Right atrium auricular region (tissue), 2 donors: ENCODE measurements at regions not wholly inside any gene's neighbourhood (a gene's known extent, or its start where the extent isn't known, plus 50 kb on each side); places are given as distances from the start of the nearest gene placed in this dataset.

Experiments
- DNase-seq: peaks from one replicate; pipeline ENCODE4 v3.0.0-alpha.2; 2019; ENCODE audit warnings: low spot score
- H3K27ac ChIP-seq, 2 donors: fragments of 200-600 bp; sonication (generic); 1 replicate in 1 of 2; 2 replicates in 1 of 2; pipeline ENCODE4 v1.5.1; 2016 to 2019
- H3K27me3 ChIP-seq, 2 donors: fragments of 200-600 bp; sonication (generic); one replicate each; pipeline versions ENCODE4 v1.5.1 to v1.6.0; 2017 to 2019
- H3K36me3 ChIP-seq: fragments of 200-600 bp; sonication (generic); one replicate; pipeline ENCODE4 v1.5.1; 2016
- H3K4me1 ChIP-seq, 2 donors: fragments of 200-600 bp; sonication (generic); one replicate each; pipeline versions ENCODE4 v1.5.1 to v1.6.0; 2017 to 2019
- H3K4me3 ChIP-seq, 2 donors: fragments of 200-600 bp; sonication (generic); 1 replicate in 1 of 2; 2 replicates in 1 of 2; pipeline ENCODE4 v1.5.1; 2017 to 2019; ENCODE audit warnings: mild to moderate bottlenecking in 1 of 2, moderate library complexity in 1 of 2
- H3K9me3 ChIP-seq, 2 donors: fragments of 200-600 bp; sonication (generic); one replicate each; pipeline ENCODE4 v1.5.1; 2019
- CTCF ChIP-seq, 2 donors: fragments of 200-600 bp; sonication (generic); IDR thresholded peaks; one replicate each; pipeline ENCODE4 v1.5.1; 2019; ENCODE audit warnings: antibody characterized with exemption in 2 of 2

GRCh38 chr10:131636841-131637724, 263.7 kb upstream of the PPP2R2D start:
- no peaks in the 10 kb centered on the region for H3K4me1 ChIP-seq
- no peaks in the 10 kb centered on the region for H3K36me3 ChIP-seq
- no peak overlapping the region for H3K4me3 ChIP-seq
- DNase-seq, result no peak
- no peak for TF ChIP-seq CTCF (IDR thresholded peaks at IDR 0.05)
- peaks cover 0 to 17% of the 10 kb centered on the region in 2 donors for H3K9me3 ChIP-seq
- H3K27ac ChIP-seq, result no peak overlapping the region
- H3K27me3 ChIP-seq, result no peaks in the 10 kb centered on the region

GRCh38 chr10:131638049-131638879, 262.5 kb upstream of the PPP2R2D start:
- DNase-seq, result no peak
- no peaks in the 10 kb centered on the region for H3K36me3 ChIP-seq
- H3K4me1 ChIP-seq, result no peaks in the 10 kb centered on the region
- TF ChIP-seq CTCF (IDR thresholded peaks at IDR 0.05), result no peak
- no peak overlapping the region for H3K4me3 ChIP-seq
- no peaks in the 10 kb centered on the region for H3K27me3 ChIP-seq
- no peak overlapping the region for H3K27ac ChIP-seq
- peaks cover 0 to 17% of the 10 kb centered on the region in 2 donors for H3K9me3 ChIP-seq

- DNase-seq, result no peak
- H3K27ac ChIP-seq, result no peak overlapping the region
- H3K36me3 ChIP-seq, result no peaks in the 10 kb centered on the region
- no peaks in the 10 kb centered on the region for H3K27me3 ChIP-seq
- H3K4me1 ChIP-seq, result no peaks in the 10 kb centered on the region
- no peak for TF ChIP-seq CTCF (IDR thresholded peaks at IDR 0.05)
- no peak overlapping the region for H3K4me3 ChIP-seq
- H3K9me3 ChIP-seq, result peaks cover 0 to 17% of the 10 kb centered on the region in 2 donors
Observed at GRCh38 chr10:131638880-131639278, 261.9 kb upstream of the PPP2R2D start.

GRCh38 chr10:131640045-131640644, 260.7 kb upstream of the PPP2R2D start:
- Histone ChIP-seq H3K27me3 (no peaks in the 10 kb centered on the region), H3K4me1 (no peaks in the 10 kb centered on the region), H3K9me3 (peaks cover 0 to 17% of the 10 kb centered on the region in 2 donors), H3K4me3 (no peak overlapping the region), H3K36me3 (no peaks in the 10 kb centered on the region), H3K27ac (no peak overlapping the region)
- no peak for DNase-seq
- TF ChIP-seq CTCF (IDR thresholded peaks at IDR 0.05), result no peak

- Histone ChIP-seq H3K4me1 (no peaks in the 10 kb centered on the region), H3K36me3 (no peaks in the 10 kb centered on the region), H3K9me3 (peaks cover 0 to 17% of the 10 kb centered on the region in 2 donors), H3K4me3 (no peak overlapping the region), H3K27ac (no peak overlapping the region), H3K27me3 (no peaks in the 10 kb centered on the region)
- no peak for TF ChIP-seq CTCF (IDR thresholded peaks at IDR 0.05)
- no peak for DNase-seq
Observed at GRCh38 chr10:131641231-131641630, 259.6 kb upstream of the PPP2R2D start.
